Stimulated activated CD4-positive, alpha-beta T cell treated with anti-CD3 and anti-CD28 coated beads, TNF-alpha, amount 100 ng/mL, for 48 hours (primary cell): ENCODE measurements at regions not wholly inside any gene's neighbourhood (a gene's known extent, or its start where the extent isn't known, plus 50 kb on each side); places are given as distances from the start of the nearest gene placed in this dataset.
"Not testable (repeated sequence)": the region's sequence is repeated elsewhere in the genome, so short reads cannot be mapped to it uniquely, and the experiment has no call there.

Experiments
- DNase-seq, 3 donors: peaks; one replicate each; pipeline ENCODE4 v3.0.0-alpha.2; 2020; ENCODE audit warnings: low read depth in 3 of 3

- DNase-seq: no peak
These were observed 613.1 kb downstream of the SI start for GRCh38 chr3:164465172-164465571.

- no peak for DNase-seq
These were observed 617.4 kb downstream of the SI start for GRCh38 chr3:164460851-164461250.

- DNase-seq: no peak
These were observed 618.7 kb downstream of the SI start for GRCh38 chr3:164459521-164460151.

- no peak for DNase-seq
These were observed 619.3 kb downstream of the SI start for GRCh38 chr3:164458986-164459385.

- no peak for DNase-seq
These were observed 624.6 kb downstream of the SI start for GRCh38 chr3:164453714-164454113.

- DNase-seq: no peak
These were observed 625.6 kb downstream of the SI start for GRCh38 chr3:164452707-164453106.

- DNase-seq: no peak
These were observed 627.0 kb downstream of the SI start for GRCh38 chr3:164451072-164451910.

GRCh38 chr3:164450276-164450905, 627.9 kb downstream of the SI start:
- DNase-seq: no peak

- DNase-seq: no peak
These were observed 659.1 kb downstream of the SI start for GRCh38 chr3:164419220-164419619.

GRCh38 chr3:164418414-164418813, 659.9 kb downstream of the SI start:
- DNase-seq: no peak

- no peak for DNase-seq
These were observed 660.3 kb downstream of the SI start for GRCh38 chr3:164417955-164418354.

- DNase-seq: no peak
These were observed 661.6 kb downstream of the SI start for GRCh38 chr3:164416491-164417222.

- DNase-seq: no peak
These were observed 670.0 kb downstream of the SI start for GRCh38 chr3:164408326-164408725.

- DNase-seq: no peak
These were observed 671.2 kb downstream of the SI start for GRCh38 chr3:164407111-164407510.

GRCh38 chr3:164406281-164406680, 672.0 kb downstream of the SI start:
- no peak for DNase-seq

GRCh38 chr3:164401923-164402322, 676.4 kb downstream of the SI start:
- DNase-seq: no peak

GRCh38 chr3:164401440-164401839, 676.9 kb downstream of the SI start:
- DNase-seq: not testable (repeated sequence)

- no peak for DNase-seq
These were observed 680.8 kb downstream of the SI start for GRCh38 chr3:164397462-164397861.

- no peak for DNase-seq
These were observed 685.1 kb downstream of the SI start for GRCh38 chr3:164393171-164393570.

GRCh38 chr3:164390046-164390445, 688.2 kb downstream of the SI start:
- DNase-seq: no peak

- no peak for DNase-seq
These were observed 691.1 kb downstream of the SI start for GRCh38 chr3:164387236-164387635.

- DNase-seq: no peak
These were observed 698.1 kb downstream of the SI start for GRCh38 chr3:164380156-164380555.
